Neural cell (in vitro differentiated cells): ENCODE measurements at regions not wholly inside any gene's neighbourhood (a gene's known extent, or its start where the extent isn't known, plus 50 kb on each side); places are given as distances from the start of the nearest gene placed in this dataset.

Source experiments
- H2AFZ ChIP-seq: fragments of 200-600, 300-800 bp; sonication (generic), shearing (Covaris generic); 2 replicates; pipeline ENCODE4 v1.6.0; 2014; ENCODE audit warnings: low read depth, mild to moderate bottlenecking, antibody characterized with exemption, low read length, moderate library complexity
- H3F3A ChIP-seq: fragments of 200-600 bp; shearing (Covaris generic); 2 replicates; pipeline ENCODE4 v1.6.1; 2016; ENCODE audit warnings: mild to moderate bottlenecking, moderate library complexity, mixed read lengths, antibody characterized with exemption, low read length; ENCODE audit not compliant: insufficient read depth, poor library complexity, severe bottlenecking
- H3K27ac ChIP-seq: fragments of 200-600, 300-800 bp; sonication (generic), shearing (Covaris generic); 2 replicates; pipeline ENCODE4 v1.5.1; 2014; ENCODE audit warnings: mild to moderate bottlenecking, low read length, moderate library complexity
- H3K27me3 ChIP-seq: fragments of 300-800, 200-600 bp; sonication (generic), shearing (Covaris generic); 2 replicates; pipeline ENCODE4 v1.6.0; 2014; ENCODE audit warnings: mild to moderate bottlenecking, low read depth, low read length, moderate library complexity; ENCODE audit not compliant: insufficient read depth
- H3K36me3 ChIP-seq: fragments of 300-800, 200-600 bp; sonication (generic), shearing (Covaris generic); 2 replicates; pipeline ENCODE4 v1.5.1; 2014; ENCODE audit warnings: mild to moderate bottlenecking, antibody characterized with exemption, low read length, moderate library complexity; ENCODE audit not compliant: insufficient read depth
- H3K4me2 ChIP-seq: fragments of 300-800, 200-600 bp; sonication (generic), shearing (Covaris generic); 2 replicates; pipeline ENCODE4 v1.6.0; 2014; ENCODE audit warnings: mild to moderate bottlenecking, low read length
- H3K4me3 ChIP-seq: fragments of 300-800, 200-600 bp; sonication (generic), shearing (Covaris generic); 2 replicates; pipeline ENCODE4 v1.5.1; 2014; ENCODE audit warnings: mild to moderate bottlenecking, low read length, moderate library complexity
- H3K79me2 ChIP-seq: fragments of 200-600 bp; shearing (Covaris generic); replicated peaks from 2 replicates; pipeline ENCODE4 v1.6.0; 2014; ENCODE audit warnings: mild to moderate bottlenecking, low read length, moderate library complexity; ENCODE audit not compliant: insufficient read depth
- H3K9ac ChIP-seq: fragments of 300-800, 200-600 bp; sonication (generic), shearing (Covaris generic); 2 replicates; pipeline ENCODE4 v1.6.1; 2016; ENCODE audit warnings: mild to moderate bottlenecking, low read length, mixed read lengths
- H3K9me2 ChIP-seq: fragments of 200-600 bp; shearing (Covaris generic); 2 replicates; pipeline ENCODE4 v1.6.1; 2016; ENCODE audit warnings: mild to moderate bottlenecking, low read length, mixed read lengths; ENCODE audit not compliant: insufficient read depth
- H3K9me3 ChIP-seq: fragments of 200-600, 300-800 bp; sonication (generic), shearing (Covaris generic); 2 replicates; pipeline ENCODE4 v1.6.1; 2016; ENCODE audit warnings: mild to moderate bottlenecking, mixed run types, low read length, moderate library complexity, mixed read lengths
- H4K20me1 ChIP-seq: fragments of 200-600 bp; shearing (Covaris generic); 2 replicates; pipeline ENCODE4 v1.6.1; 2016; ENCODE audit warnings: mild to moderate bottlenecking, mixed run types; ENCODE audit not compliant: insufficient read depth
- CTCF ChIP-seq: fragments of 450-650 bp; IDR thresholded peaks from 2 replicates; pipeline ENCODE4 v1.5.1; 2014; ENCODE audit warnings: antibody characterized with exemption, mild to moderate bottlenecking, moderate library complexity; ENCODE audit not compliant: poor library complexity, severe bottlenecking
- EP300 ChIP-seq: fragments of 450-650 bp; conservative IDR thresholded peaks from 2 replicates; pipeline ENCODE4 v1.6.1; 2014; ENCODE audit warnings: antibody characterized with exemption, mild to moderate bottlenecking, moderate library complexity; ENCODE audit not compliant: poor library complexity, severe bottlenecking
- EZH2 ChIP-seq: fragments of 200-600, 300-800 bp; shearing (Covaris generic), sonication (generic); IDR thresholded peaks from 2 replicates; pipeline ENCODE4 v1.6.1; 2014; ENCODE audit warnings: antibody characterized with exemption, low read length, borderline replicate concordance, mild to moderate bottlenecking; ENCODE audit not compliant: insufficient read depth, poor library complexity, severe bottlenecking
- MXI1 ChIP-seq: fragments of 450-650 bp; conservative IDR thresholded peaks from 2 replicates; pipeline ENCODE4 v1.6.1; 2014; ENCODE audit warnings: antibody characterized with exemption, mild to moderate bottlenecking; ENCODE audit not compliant: poor library complexity, severe bottlenecking
- POLR2AphosphoS5 ChIP-seq: IDR thresholded peaks from 2 replicates; pipeline ENCODE4 v1.6.1; 2012
- RAD21 ChIP-seq: fragments of 450-650 bp; conservative IDR thresholded peaks from 2 replicates; pipeline ENCODE4 v1.6.1; 2014; ENCODE audit warnings: antibody characterized with exemption, mild to moderate bottlenecking, moderate library complexity
- REST ChIP-seq: IDR thresholded peaks from 2 replicates; pipeline ENCODE4 v1.6.1; 2012; ENCODE audit warnings: borderline replicate concordance
- SMC3 ChIP-seq: fragments of 450-650 bp; conservative IDR thresholded peaks from 2 replicates; pipeline ENCODE4 v1.6.1; 2014; ENCODE audit warnings: antibody characterized with exemption, mild to moderate bottlenecking, moderate library complexity; ENCODE audit not compliant: poor library complexity
- TAF1 ChIP-seq: IDR thresholded peaks from 2 replicates; pipeline ENCODE4 v1.6.1; 2012; ENCODE audit warnings: low read depth

- no peak overlapping the region for H3K4me3 ChIP-seq
- H3K27ac ChIP-seq, result no peak overlapping the region
- H3K4me2 ChIP-seq, result no peak overlapping the region
- no peaks in the 10 kb centered on the region for H3K79me2 ChIP-seq
- no peaks in the 10 kb centered on the region for H3K36me3 ChIP-seq
- H3K9me3 ChIP-seq, result no peaks in the 10 kb centered on the region
- TF ChIP-seq TAF1, result no peak
- TF ChIP-seq REST, result no peak
- TF ChIP-seq RAD21, result no peak
- H3F3A ChIP-seq, result no peaks in the 10 kb centered on the region
- H3K9me2 ChIP-seq, result no peaks in the 10 kb centered on the region
- no peaks in the 10 kb centered on the region for H3K27me3 ChIP-seq
- no peak overlapping the region for H3K9ac ChIP-seq
- H2AFZ ChIP-seq, result no peak overlapping the region
- H4K20me1 ChIP-seq, result no peaks in the 10 kb centered on the region
Measured at GRCh38 chr1:184879876-184880557, 94.3 kb downstream of the NIBAN1 start.

GRCh38 chr1:184878602-184879001, 95.7 kb downstream of the NIBAN1 start:
- no peak for TF ChIP-seq EP300
- no peak for TF ChIP-seq TAF1
- TF ChIP-seq SMC3, result no peak
- no peak for TF ChIP-seq RAD21
- no peak for TF ChIP-seq POLR2AphosphoS5
- TF ChIP-seq CTCF, result no peak
- TF ChIP-seq MXI1, result no peak
- no peak for TF ChIP-seq REST
- TF ChIP-seq EZH2, result no peak
- H2AFZ ChIP-seq, result no peak overlapping the region
- H3K9me3 ChIP-seq, result no peaks in the 10 kb centered on the region
- no peak overlapping the region for H3K4me2 ChIP-seq
- no peaks in the 10 kb centered on the region for H3K27me3 ChIP-seq
- H3K9ac ChIP-seq, result no peak overlapping the region
- no peaks in the 10 kb centered on the region for H3F3A ChIP-seq
- no peak overlapping the region for H3K27ac ChIP-seq
- H3K4me3 ChIP-seq, result no peak overlapping the region
- no peaks in the 10 kb centered on the region for H3K36me3 ChIP-seq
- H3K9me2 ChIP-seq, result no peaks in the 10 kb centered on the region
- no peaks in the 10 kb centered on the region for H3K79me2 ChIP-seq
- no peaks in the 10 kb centered on the region for H4K20me1 ChIP-seq
